GM19239 (cell line): ENCODE measurements at regions not wholly inside any gene's neighbourhood (a gene's known extent, or its start where the extent isn't known, plus 50 kb on each side); places are given as distances from the start of the nearest gene placed in this dataset.
"Not testable (repeated sequence)": the region's sequence is repeated elsewhere in the genome, so short reads cannot be mapped to it uniquely, and the experiment has no call there.

ENCODE experiments used
- DNase-seq: peaks from one replicate; pipeline ENCODE4 v3.0.0; 2011; ENCODE audit warnings: low spot score; ENCODE audit not compliant: insufficient read length
- FAIRE-seq: peaks from 2 replicates; lab custom pipeline; 2011; peaks lifted over from hg19 to GRCh38; lab: Jason Lieb, UNC

DNA sequence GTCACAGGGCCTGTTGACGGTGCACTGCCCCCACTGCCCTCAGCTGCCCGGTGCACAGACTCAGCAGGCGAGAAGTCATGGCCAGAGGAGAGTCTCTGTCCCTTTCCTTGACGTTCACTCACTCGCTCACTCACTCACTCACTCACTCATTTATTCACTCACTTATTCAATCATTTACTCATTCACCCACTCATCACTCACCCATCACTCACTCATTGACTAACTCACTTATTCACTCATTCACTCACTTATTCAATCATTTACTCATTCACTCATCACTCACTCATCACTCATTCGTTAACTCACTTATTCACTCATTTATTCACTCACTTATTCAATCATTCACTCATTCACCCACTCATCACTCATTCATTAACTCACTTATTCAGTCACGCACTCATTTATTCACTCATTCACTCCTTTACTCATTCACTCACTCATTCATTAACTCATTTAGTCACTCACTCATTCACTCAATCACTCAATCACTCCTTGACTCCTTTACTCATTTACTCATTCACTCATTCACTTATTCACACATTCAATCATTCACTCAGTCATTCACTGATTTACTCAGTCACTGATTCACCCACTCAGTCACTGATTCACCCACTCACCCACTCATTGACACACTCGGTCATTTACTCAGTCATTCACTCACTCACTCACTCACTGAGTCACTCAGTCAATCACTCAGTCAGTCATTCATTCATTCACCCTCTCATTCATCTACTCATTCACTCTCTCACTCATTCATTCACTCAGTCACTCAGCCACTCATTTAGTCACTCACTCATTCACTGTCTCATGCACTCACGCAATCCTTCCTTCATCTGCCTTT is 1193.5 kb downstream of the BRD1 start:
- DNase-seq (no peak), FAIRE-seq (no peak)

DNA sequence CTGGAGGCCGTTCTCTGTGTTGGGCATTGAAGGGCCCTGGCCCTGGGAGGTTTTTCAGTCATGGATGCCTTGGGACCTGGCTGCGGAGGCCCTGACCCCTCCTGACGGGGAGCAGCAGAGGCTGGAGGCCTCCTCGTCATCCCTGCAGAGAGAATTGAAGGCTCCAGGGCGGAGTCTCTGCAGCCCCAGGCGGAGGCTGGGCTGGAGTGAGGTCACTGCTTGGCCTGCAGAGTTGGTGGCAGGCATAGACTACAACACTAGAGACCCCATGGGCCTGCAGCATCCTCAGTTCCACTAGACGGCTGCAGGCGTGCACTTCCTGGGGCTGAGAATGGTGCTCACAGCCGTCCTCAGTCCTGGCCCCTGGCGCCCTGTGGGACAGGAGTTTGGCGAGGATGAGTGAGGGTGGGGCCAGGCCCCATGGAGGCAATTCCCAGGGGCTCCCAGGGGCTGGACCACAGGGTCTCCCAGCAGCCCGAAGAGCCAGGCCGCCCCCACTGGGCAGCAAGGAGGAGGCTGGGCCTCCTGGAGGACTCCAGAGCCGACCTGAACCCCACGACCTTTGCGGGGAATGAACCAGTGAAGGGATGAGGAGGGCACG is 1194.9 kb downstream of the BRD1 start:
- no peak for DNase-seq

DNA sequence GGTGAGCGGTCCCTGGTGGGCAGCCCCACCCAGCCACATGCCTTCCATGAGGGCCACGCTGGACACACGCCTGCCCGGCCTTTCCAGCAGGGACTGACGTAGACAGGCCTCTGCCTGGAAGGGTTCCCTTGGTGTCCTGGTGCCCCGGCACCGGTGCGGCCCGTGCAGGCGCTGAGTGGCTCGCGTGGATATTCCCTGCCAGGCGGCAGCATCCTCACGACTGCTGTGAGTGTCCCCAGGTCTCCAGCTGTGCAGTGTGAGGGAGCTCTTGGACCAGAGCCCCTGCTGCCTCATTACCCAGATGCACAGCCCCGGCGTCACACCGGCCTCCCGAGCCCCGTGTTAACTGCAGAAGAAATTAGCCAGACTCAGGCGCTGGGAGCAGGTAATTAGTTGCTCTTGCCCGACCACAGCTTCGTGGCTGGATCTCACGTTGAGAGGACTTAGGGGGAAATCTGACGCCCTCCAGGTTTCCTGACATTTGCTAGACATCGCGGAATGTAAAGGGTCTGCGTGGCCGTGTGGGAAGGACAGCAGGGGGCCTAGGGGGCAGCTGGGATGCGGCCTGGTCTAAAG is 1196.3 kb downstream of the BRD1 start:
- FAIRE-seq: no peak
- DNase-seq: no peak

More for the DNA sequence above, 1194.9 kb downstream of the BRD1 start:
- FAIRE-seq: no peak

DNA sequence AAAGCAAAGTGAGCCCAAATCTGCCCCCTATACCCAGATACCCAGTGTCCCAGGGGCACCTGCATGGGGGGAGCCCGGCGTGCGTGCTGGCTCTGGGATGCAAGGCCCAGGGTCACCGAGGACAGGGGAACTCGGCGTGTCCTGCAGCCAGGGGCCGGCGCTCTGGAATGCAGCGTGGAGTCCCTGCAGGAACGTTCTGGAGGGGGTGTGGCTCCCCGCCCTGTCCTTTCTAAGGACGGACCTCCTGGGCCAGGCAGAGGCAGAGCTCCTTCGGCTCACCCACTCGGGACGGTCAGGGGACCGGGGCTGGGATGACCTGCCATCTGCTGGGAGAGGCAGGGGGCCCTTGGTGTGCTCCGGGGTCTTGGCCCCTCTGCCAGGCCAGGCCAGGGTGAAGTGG is 1196.8 kb downstream of the BRD1 start:
- DNase-seq: no peak

DNA sequence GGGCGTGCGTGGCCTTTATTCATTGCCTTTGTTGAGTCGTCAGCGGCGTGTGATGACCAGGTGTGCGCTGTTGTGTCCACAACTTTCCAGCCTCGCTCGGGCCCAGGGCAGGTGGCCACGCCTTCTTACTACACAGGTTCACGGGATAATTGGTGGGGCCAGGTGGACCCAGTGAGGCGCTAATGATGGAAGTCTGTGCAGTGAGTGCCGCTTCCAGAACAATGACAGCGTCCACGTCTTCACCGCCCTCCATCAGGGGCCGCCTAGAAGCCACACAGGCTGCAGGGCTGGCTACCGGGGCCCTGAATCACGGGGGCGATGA is 1197.3 kb downstream of the BRD1 start:
- FAIRE-seq (no peak), DNase-seq (no peak)

More for the DNA sequence above, 1196.8 kb downstream of the BRD1 start:
- no peak for FAIRE-seq

DNA sequence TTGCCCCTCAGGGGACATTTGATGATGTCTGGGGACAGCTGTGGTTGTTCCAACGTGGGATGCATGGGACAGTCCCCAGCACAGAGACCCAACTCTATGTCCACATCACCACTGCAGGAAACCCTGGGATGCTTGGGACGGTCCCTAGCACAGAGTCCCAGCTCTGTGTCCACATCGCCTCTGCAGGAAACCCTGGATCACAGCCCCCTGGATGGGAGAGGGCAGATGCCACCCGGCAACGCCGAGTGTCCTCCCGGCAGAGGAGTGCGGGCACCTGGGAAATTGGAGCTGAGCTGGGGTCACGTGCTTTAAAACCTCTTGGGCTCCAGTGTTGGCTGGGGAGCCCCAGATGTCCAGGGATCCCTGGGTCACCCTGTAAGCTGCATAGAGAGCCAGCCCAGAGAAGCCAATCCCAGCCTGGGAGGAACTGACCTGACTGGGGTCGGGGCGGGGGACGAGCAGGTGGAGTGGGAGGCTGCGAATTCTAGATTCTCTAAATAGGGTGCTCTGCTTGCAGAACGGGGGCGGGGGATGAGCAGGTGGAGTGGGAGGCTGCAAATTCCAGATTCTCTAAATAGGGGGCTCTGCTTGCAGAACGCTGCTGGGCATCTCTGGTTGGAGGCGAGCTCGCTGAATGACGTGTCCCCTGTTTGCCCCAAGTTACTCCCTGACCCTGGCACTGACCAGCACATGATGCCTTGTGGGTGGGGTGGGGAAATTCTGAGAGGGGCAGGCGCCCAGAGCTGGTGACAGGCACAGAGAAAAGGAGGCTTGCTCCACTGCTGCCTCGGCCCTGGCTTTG is 1197.8 kb downstream of the BRD1 start:
- FAIRE-seq (no peak), DNase-seq (no peak)

DNA sequence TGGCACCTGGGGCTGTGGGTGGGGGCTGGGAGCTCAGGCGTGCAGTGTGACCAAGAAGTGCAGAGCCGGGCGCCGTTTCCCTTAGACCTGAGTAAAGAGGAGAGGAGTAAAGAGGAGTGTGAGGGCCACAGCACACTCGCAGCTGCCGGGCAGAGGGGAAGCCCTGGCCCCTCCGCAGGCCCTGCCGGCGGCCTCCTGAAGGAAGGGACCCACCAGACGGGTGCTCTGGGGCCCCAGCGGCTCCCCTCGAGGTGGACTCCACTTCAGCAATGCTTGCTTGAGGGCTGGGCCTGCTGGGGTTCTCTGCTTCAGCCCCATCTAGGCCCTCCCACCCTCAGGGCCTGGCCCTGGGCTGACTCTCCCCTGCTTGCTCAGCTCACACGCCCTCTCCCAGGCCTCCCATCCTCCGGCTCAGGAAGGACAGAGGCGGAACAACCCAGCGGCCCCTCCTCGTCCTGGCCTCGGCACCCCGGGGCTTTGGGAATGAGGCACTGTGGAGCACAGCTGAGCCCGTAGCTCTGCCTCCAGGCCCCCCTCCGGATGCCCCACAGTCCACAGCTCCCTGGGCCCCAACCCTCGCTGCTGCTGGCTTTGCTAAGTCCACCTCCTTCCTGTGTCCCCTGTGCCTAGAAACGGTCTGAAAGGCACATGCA is 1198.7 kb downstream of the BRD1 start:
- DNase-seq: no peak
- no peak for FAIRE-seq

DNA sequence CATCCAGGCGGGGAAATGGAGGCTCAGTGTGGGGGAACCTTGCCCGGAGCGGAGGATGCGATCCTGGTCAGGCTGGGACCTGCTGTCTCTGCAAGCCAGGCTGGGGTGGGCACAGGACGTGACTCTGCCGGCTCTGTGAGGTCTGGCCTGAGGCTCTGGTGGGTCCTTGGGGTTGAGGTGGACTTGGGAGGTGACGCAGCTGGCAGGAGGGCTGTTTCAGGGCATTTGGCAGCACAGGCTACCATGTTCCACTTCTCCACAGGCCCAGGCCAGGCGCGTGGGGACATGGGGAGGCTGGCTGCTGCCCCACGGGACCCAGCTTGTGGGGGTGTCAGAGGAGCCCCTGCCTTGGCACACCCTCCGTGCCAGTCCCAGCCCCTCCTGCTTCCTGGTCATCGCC is 1199.7 kb downstream of the BRD1 start:
- no peak for FAIRE-seq
- no peak for DNase-seq

DNA sequence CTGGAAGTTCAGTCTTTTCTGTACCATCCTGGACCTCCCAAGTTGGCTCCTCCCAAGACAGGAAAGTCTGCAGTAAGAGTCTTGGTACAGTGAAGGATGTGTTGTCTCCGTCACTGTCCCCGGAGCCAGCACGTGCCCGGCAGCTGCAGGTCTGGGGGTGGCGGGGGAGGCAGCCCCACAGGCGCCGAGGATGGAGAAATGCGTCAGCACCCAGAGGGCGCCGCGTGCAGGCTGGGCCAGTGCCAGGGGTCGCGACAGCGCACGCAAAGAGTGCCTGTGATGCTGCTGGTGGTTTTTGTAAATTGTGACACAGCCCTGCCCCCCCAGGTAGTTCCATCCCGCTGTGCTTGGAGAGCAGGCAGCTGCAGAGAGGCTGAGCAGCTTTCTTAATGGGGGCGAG is 1200.5 kb downstream of the BRD1 start:
- DNase-seq: no peak
- FAIRE-seq: no peak

DNA sequence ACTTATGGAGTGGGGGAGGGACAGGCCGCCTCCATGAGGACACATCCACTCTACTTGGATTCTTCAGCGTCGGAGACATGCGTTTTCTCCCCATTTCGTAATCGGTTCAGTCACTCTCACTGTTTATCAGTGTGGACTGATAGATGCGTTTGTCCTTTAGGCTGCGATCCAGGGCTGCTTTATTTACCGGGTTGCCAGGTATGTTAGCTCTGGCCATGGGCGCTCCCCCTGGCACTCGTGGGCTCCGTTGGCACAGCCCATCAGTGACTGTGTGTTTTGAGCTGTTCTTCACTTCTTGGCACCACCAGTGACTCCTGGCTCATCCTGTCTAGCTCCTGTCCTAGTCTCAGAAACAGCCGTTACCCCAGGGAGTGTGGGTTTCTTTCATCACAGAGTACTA is 1203.3 kb downstream of the BRD1 start:
- FAIRE-seq (no peak), DNase-seq (no peak)

DNA sequence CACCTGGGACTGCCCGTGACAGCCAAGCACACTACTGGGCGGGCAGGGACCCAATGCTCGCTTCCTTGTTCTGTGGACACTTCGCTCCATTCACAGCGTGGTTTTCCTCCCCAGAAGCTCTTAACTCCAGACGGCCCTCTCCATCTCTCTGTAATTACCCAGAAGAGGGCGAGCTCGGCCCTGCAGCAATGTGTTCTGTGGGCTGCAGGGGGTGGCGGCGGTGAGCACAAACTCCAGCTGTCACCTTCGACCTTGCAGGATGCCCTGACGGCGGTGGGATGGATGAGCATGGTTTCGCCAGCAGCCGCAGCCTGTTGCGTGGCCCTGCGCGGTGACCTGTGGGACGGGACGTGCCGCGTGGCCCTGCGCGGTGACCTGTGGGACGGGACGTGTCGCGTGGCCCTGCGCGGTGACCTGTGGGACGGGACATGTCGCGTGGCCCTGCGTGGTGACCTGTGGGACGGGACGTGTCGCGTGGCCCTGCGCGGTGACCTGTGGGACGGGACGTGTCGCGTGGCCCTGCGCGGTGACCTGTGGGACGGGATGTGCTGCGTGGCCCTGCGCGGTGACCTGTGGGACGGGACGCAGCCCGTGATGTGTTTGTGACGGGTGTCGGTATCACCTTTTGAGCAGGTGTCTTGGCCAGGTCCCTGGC is 1204.7 kb downstream of the BRD1 start:
- DNase-seq (no peak), FAIRE-seq (no peak)

DNA sequence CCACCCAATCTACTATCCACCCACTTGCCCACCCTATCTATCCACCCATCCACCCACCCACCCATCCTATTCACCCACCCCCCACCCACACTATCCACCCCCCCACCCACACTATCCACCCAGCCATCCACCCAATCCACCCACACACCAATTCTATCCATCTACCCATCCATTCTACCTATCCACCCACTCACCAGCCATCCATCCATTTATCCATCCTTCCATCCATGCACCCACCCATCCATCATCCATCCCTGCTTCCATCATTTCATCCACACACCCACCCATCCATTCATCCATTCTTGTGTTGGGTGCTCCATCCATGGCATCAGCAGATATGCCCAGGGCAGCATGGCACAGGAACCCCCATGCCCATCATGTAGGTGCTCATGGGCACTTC is 1206.6 kb downstream of the BRD1 start:
- FAIRE-seq (no peak), DNase-seq (no peak)

DNA sequence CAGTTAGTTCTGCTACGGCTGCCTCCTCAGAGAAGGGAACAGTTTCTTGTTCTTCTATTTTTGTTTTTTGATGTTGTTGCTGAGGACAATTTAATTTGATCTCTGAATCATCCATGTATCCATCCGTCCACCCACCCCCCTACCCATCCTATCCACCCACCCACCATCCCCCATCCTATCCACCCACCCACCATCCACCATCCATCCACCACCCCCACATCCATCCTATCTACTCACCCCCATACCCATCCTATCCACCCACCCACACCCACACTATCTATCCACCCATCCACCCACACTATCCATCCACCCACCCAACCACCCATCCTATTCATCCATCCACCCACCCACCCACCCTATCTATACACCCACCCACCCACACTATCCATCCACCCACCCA is 1207.2 kb downstream of the BRD1 start:
- FAIRE-seq, DNase-seq: not testable (repeated sequence)

DNA sequence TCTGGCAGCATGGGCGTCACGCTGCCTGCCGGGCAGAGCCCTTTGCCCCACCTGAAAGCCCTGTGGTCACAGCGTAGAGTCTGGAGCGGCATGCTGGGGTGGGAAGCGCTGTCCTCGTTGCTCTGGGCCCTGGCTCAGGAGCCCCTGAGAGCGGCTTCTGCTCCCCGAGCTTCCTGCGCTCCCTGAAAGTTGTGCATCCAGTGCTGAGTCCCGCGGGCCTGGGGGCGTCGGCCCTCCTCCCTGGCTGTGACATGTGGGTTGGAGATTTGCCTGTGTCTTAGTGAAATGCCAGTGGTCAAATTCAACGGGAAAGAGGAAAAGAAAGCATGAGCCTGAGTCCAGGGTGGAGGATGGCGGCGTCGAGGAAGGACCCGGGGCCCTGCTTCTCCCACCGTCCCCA is 1208.0 kb downstream of the BRD1 start:
- DNase-seq: no peak
- FAIRE-seq: no peak

DNA sequence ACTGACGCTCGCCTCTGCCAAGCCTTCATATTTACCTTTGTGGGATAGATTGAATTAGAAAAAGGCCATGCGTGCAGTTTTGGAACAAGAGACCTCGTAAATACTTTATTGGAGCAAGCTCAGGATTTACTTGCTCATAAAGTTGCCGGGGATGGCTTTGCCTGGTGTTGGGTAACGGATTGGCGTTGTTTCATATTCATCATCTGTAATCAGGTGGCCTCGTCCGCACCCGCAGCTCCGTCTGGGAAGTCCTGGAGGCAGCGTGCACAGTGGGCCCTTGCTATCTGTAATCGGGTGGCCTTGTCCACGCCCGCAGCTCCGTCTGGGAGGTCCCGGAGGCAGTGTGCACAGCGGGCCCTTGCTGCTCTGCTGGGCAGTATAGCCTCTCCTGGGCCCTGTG is 1209.3 kb downstream of the BRD1 start:
- DNase-seq (no peak), FAIRE-seq (no peak)

DNA sequence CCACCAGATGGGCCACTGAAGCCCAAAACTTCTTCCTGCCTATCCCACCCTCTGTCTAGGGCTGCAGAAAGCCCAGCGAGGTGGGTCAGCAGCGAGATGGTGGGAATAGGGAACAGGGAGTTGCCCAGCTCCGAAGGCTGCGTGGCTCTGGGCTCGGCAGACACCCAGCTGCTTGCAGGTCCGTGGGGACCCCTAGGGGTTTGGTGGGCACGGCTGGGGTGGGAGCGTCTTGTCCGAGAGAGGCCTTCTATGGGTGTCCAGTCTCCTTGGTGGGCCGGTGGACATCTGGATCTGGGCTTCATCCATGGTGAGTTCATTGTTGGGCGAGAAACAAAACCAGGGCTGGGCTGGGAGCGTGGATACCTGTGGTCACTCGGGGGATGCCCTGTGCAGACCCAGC is 1211.0 kb downstream of the BRD1 start:
- FAIRE-seq (no peak), DNase-seq (no peak)

DNA sequence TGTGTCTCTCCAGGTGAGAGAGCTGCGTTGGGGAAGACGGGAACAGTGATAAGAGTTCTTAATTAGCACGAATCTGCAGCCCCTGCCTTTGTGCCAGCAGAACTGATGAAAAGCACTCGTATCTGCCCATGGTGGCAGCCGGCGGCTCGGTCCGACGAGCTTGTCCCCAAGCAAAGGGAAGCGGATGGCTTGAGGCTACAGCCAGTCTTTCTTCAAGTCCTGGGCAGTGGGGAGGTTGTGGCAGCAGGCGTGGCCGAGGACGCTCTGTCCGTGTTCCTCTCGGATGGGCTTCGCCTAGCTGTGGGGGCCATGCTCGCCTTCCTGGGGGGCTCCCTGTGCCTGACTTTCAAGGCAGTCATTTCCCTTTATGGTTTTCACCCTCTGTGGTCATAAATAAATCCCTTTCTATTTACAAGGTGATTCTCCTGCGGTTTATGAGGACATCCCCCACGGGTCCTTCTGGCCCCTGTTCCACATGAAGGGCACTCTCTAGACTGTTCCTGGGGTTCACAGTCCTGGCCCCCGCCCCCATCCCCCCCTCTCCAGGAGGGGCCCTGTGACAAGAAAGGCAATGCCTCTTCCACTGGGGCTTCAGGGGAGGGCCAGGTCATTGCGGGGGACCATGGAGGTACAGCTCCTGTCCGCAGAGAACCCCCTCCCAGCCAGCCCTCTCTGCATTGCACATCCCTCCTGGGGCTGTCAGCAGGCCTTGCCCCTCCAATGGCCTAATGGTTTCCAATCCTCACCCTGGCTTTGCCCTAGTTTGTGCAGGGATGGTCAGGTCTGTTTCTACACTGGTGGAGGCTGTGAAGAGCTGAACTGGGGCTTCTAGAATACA is 1212.3 kb downstream of the BRD1 start:
- DNase-seq (no peak), FAIRE-seq (no peak)

DNA sequence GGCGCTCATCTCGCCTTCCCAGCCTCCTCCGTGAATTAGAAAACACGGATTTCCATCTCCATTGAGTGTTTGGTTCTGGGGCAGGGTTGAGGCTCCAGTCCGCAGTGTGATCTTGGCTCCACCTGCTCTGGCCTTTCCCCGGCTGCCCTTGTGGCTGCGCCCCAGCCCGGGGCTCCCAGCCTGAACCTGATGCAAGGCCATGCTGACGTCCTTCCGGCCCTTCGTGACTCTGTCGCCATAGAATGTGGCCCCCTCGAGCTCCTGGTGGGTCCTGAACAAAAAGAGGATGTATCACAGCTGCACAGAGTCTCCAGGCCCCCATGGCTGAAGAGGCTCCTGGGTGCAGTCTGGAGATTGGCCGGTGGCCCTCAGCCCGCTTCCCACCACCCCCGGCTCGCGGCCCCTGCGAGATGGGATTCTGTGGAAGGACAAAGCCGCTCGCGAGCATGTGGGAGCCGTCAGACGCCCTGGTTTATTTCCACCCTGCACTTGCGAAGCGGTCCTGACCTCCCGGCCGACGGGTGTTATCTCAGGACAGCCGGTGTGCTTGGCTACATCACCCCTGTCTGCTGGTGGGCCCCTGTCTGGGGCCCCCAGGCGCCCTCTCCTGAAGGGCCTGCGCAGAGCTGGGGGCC is 1214.0 kb downstream of the BRD1 start:
- no peak for FAIRE-seq
- DNase-seq: no peak
